ENCODE measurements at regions not wholly inside any gene's neighbourhood (a gene's known extent, or its start where the extent isn't known, plus 50 kb on each side); places are given as distances from the start of the nearest gene placed in this dataset.

GRCh38 chr1:29712284-29712651 lies 475.9 kb downstream of the PTPRU start:
- H3K27ac ChIP-seq: peak overlapping the region in 2 of 4 donors; percentile 45 to 63
- no peaks in the 10 kb centered on the region for H3K9me3 ChIP-seq
- H3K4me1 ChIP-seq: no peaks in the 10 kb centered on the region
- DNase-seq: no peak
- H3K27me3 ChIP-seq: no peaks in the 10 kb centered on the region
- no peak overlapping the region for H3K4me3 ChIP-seq
- ATAC-seq (ENCODE audit: low FRiP score in 2 of 2): peak in 1 of 2 donors; percentile 39
- WGBS, 2 donors: 35 to 36% methylated on average over 4 of the region's 4 CpGs
- no peak for TF ChIP-seq CTCF (IDR thresholded peaks at IDR 0.05)
- no peak for TF ChIP-seq EP300 (IDR thresholded peaks at IDR 0.05)
- no peak for TF ChIP-seq POLR2A (IDR thresholded peaks at IDR 0.05)
- no peak for TF ChIP-seq POLR2AphosphoS5 (IDR thresholded peaks at IDR 0.05)
- H3K36me3 ChIP-seq: no peaks in the 10 kb centered on the region

- no peaks in the 10 kb centered on the region for H3K9me3 ChIP-seq
- WGBS, 2 donors: 51 to 55% methylated on average over 6 to 7 of the region's 7 CpGs
- no peak for DNase-seq
- H3K27me3 ChIP-seq: no peaks in the 10 kb centered on the region
- no peaks in the 10 kb centered on the region for H3K36me3 ChIP-seq
- peak overlapping the region; percentile 14 to 63 (median 49) for H3K27ac ChIP-seq
- ATAC-seq (ENCODE audit: low FRiP score in 2 of 2): peak in 1 of 2 donors; percentile 28
- TF ChIP-seq CTCF (IDR thresholded peaks at IDR 0.05) (no peak), POLR2AphosphoS5 (IDR thresholded peaks at IDR 0.05) (no peak), POLR2A (IDR thresholded peaks at IDR 0.05) (no peak), EP300 (IDR thresholded peaks at IDR 0.05) (no peak)
- H3K4me3 ChIP-seq: no peak overlapping the region
- H3K4me1 ChIP-seq: peaks cover 0 to 3% (median 0%) of the 10 kb centered on the region in 4 donors
Observed at GRCh38 chr1:29711582-29712283, 475.4 kb downstream of the PTPRU start.

GRCh38 chr1:29709704-29710280 lies 473.5 kb downstream of the PTPRU start:
- DNase-seq: no peak

GRCh38 chr1:29708796-29709703 lies 472.7 kb downstream of the PTPRU start:
- Histone ChIP-seq H3K4me1 (peaks cover 0 to 3% (median 0%) of the 10 kb centered on the region in 4 donors), H3K27me3 (no peaks in the 10 kb centered on the region), H3K36me3 (no peaks in the 10 kb centered on the region), H3K4me3 (no peak overlapping the region), H3K9me3 (no peaks in the 10 kb centered on the region), H3K27ac (no peak overlapping the region)
- 41 to 48% methylated on average over 11 to 13 of the region's 13 CpGs for WGBS, 2 donors
- DNase-seq (no peak), ATAC-seq (ENCODE audit: low FRiP score in 2 of 2) (no peak)
- no peak for TF ChIP-seq EP300 (IDR thresholded peaks at IDR 0.05)
- TF ChIP-seq CTCF (IDR thresholded peaks at IDR 0.05): no peak
- no peak for TF ChIP-seq POLR2AphosphoS5 (IDR thresholded peaks at IDR 0.05)
- TF ChIP-seq POLR2A (IDR thresholded peaks at IDR 0.05): no peak

More at GRCh38 chr1:29709704-29710280, 473.5 kb downstream of the PTPRU start:
- H3K36me3 ChIP-seq: no peaks in the 10 kb centered on the region
- H3K27me3 ChIP-seq: no peaks in the 10 kb centered on the region
- H3K4me3 ChIP-seq: no peak overlapping the region
- 30 to 32% methylated on average over 6 to 9 of the region's 9 CpGs for WGBS, 2 donors
- TF ChIP-seq POLR2AphosphoS5 (IDR thresholded peaks at IDR 0.05) (no peak), CTCF (IDR thresholded peaks at IDR 0.05) (no peak), POLR2A (IDR thresholded peaks at IDR 0.05) (no peak), EP300 (IDR thresholded peaks at IDR 0.05) (no peak)
- H3K9me3 ChIP-seq: no peaks in the 10 kb centered on the region
- H3K4me1 ChIP-seq: peaks cover 0 to 3% (median 0%) of the 10 kb centered on the region in 4 donors
- H3K27ac ChIP-seq: no peak overlapping the region
- no peak for ATAC-seq (ENCODE audit: low FRiP score in 2 of 2)

All from upper lobe of left lung (tissue), 6 donors.